Bronchial epithelial cell (primary cell): ENCODE measurements at regions not wholly inside any gene's neighbourhood (a gene's known extent, or its start where the extent isn't known, plus 50 kb on each side); places are given as distances from the start of the nearest gene placed in this dataset.

Experiments
- DNase-seq: peaks from one replicate; pipeline ENCODE4 v3.0.0-alpha.2; 2010; ENCODE audit warnings: low read depth
- FAIRE-seq: peaks from 2 replicates; lab custom pipeline; 2011; peaks lifted over from hg19 to GRCh38; lab: Jason Lieb, UNC
- H3K27me3 ChIP-seq: 2 replicates; pipeline ENCODE4 v1.5.1; 2011; ENCODE audit warnings: low read length; ENCODE audit not compliant: control insufficient read depth, insufficient read depth
- H3K36me3 ChIP-seq: 2 replicates; pipeline ENCODE4 v1.5.1; 2011; ENCODE audit warnings: low read length; ENCODE audit not compliant: control insufficient read depth, insufficient read depth
- H3K4me3 ChIP-seq: 2 replicates; pipeline ENCODE4 v1.5.1; 2011; ENCODE audit warnings: mild to moderate bottlenecking, low read depth, low read length, control low read depth
- CTCF ChIP-seq: IDR thresholded peaks from 2 replicates; pipeline ENCODE4 v1.5.1; 2011; ENCODE audit warnings: mild to moderate bottlenecking, moderate library complexity, low read length, control low read depth, inconsistent platforms; ENCODE audit not compliant: insufficient read depth, severe bottlenecking

GRCh38 chr14:58731465-58732293 is 93.9 kb downstream of the DACT1 start:
- Histone ChIP-seq H3K36me3 (no peaks in the 10 kb centered on the region), H3K27me3 (no peaks in the 10 kb centered on the region), H3K4me3 (no peak overlapping the region)
- peak; percentile 98 for DNase-seq
- TF ChIP-seq CTCF = no peak
- no peak for FAIRE-seq

GRCh38 chr14:58732387-58732786 is 94.6 kb downstream of the DACT1 start:
- Histone ChIP-seq H3K4me3 (no peak overlapping the region), H3K27me3 (no peaks in the 10 kb centered on the region), H3K36me3 (no peaks in the 10 kb centered on the region)
- TF ChIP-seq CTCF = no peak
- DNase-seq (peak; percentile 28), FAIRE-seq (no peak)

GRCh38 chr14:58733451-58734208 is 95.9 kb downstream of the DACT1 start:
- TF ChIP-seq CTCF = no peak
- no peaks in the 10 kb centered on the region for H3K27me3 ChIP-seq
- H3K36me3 ChIP-seq = no peaks in the 10 kb centered on the region
- no peak overlapping the region for H3K4me3 ChIP-seq
- DNase-seq = no peak
- no peak for FAIRE-seq

GRCh38 chr14:58735596-58735995 is 97.8 kb downstream of the DACT1 start:
- Histone ChIP-seq H3K36me3 (no peaks in the 10 kb centered on the region), H3K27me3 (no peaks in the 10 kb centered on the region), H3K4me3 (no peak overlapping the region)
- DNase-seq (no peak), FAIRE-seq (no peak)
- TF ChIP-seq CTCF = no peak

- no peaks in the 10 kb centered on the region for H3K36me3 ChIP-seq
- no peak for TF ChIP-seq CTCF
- H3K4me3 ChIP-seq = no peak overlapping the region
- DNase-seq (no peak), FAIRE-seq (no peak)
- peaks cover 2% of the 10 kb centered on the region for H3K27me3 ChIP-seq
These were observed 98.8 kb downstream of the DACT1 start for GRCh38 chr14:58736606-58737005.
